Suprapubic skin (tissue), 4 donors: ENCODE measurements at regions not wholly inside any gene's neighbourhood (a gene's known extent, or its start where the extent isn't known, plus 50 kb on each side); places are given as distances from the start of the nearest gene placed in this dataset.

Experiments used
- DNase-seq, 2 donors: peaks; one replicate each; pipeline ENCODE4 v3.0.0-alpha.2; 2019; ENCODE audit warnings: low spot score in 2 of 2
- H3K27ac ChIP-seq: fragments of 200-600 bp; sonication (generic); one replicate; pipeline ENCODE4 v1.5.1; 2019
- H3K27me3 ChIP-seq: fragments of 200-600 bp; sonication (generic); one replicate; pipeline ENCODE4 v1.5.1; 2019
- H3K36me3 ChIP-seq: fragments of 200-600 bp; sonication (generic); one replicate; pipeline ENCODE4 v1.5.1; 2019
- H3K4me1 ChIP-seq: fragments of 200-600 bp; sonication (generic); one replicate; pipeline ENCODE4 v1.5.1; 2019
- H3K4me3 ChIP-seq: fragments of 200-600 bp; sonication (generic); one replicate; pipeline ENCODE4 v1.5.1; 2019; ENCODE audit warnings: mild to moderate bottlenecking
- H3K9me3 ChIP-seq: fragments of 200-600 bp; sonication (generic); one replicate; pipeline ENCODE4 v1.5.1; 2019
- CTCF ChIP-seq, 2 donors: fragments of 200-600 bp in 1 of 2; fragments of 450-650 bp in 1 of 2; sonication (generic) in 1 of 2; IDR thresholded peaks; one replicate each; pipeline ENCODE4 v1.5.1; 2016 to 2019; ENCODE audit warnings: antibody characterized with exemption in 2 of 2, mild to moderate bottlenecking in 1 of 2, moderate library complexity in 1 of 2
- EP300 ChIP-seq: sonication (generic); formaldehyde crosslinking; IDR thresholded peaks from one replicate; pipeline ENCODE4 v1.6.1; 2017; ENCODE audit warnings: antibody characterized with exemption
- POLR2A ChIP-seq, 2 donors: fragments of 450-650 bp; IDR thresholded peaks; one replicate each; pipeline ENCODE4 v1.6.1; 2017; ENCODE audit warnings: antibody characterized with exemption in 2 of 2, mild to moderate bottlenecking in 2 of 2, moderate library complexity in 2 of 2
- POLR2AphosphoS5 ChIP-seq, 3 donors: sonication (generic); formaldehyde crosslinking; IDR thresholded peaks; one replicate each; pipeline ENCODE4 v1.6.1; 2017; ENCODE audit warnings: antibody characterized with exemption in 3 of 3
- WGBS: methylation state at CpG from one replicate; pipeline ENCODE4 v1.1.5; 2018; 5-methylcytosine and 5-hydroxymethylcytosine counted together

DNA sequence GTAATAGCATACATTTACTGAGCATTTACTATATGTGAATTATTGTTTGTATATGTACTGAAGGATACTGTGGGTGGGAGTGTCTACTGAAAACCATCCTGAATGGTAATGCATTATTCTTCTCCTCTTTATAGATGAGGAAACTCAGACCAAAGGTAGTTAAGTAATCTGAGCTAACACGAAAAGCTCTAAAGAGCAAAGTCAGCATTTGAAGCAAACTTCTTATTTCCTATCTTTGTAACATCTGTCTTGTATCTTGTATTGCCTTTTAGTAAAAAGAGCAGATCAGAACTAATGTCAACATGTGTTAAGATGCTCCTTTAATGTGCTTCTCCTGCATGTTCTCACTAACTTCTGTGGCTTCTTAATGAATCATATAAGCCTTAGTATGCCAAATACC lies 382.8 kb upstream of the NXPH2 start:
- WGBS = 60% methylated on average over 1 of the region's 1 CpG
- no peak overlapping the region for H3K4me3 ChIP-seq
- H3K36me3 ChIP-seq = no peaks in the 10 kb centered on the region
- no peak for DNase-seq
- H3K27ac ChIP-seq = no peak overlapping the region
- no peaks in the 10 kb centered on the region for H3K4me1 ChIP-seq
- H3K9me3 ChIP-seq = no peaks in the 10 kb centered on the region
- H3K27me3 ChIP-seq = no peaks in the 10 kb centered on the region
- no peak for TF ChIP-seq POLR2AphosphoS5 (IDR thresholded peaks at IDR 0.05)
- TF ChIP-seq CTCF (IDR thresholded peaks at IDR 0.05) = no peak

DNA sequence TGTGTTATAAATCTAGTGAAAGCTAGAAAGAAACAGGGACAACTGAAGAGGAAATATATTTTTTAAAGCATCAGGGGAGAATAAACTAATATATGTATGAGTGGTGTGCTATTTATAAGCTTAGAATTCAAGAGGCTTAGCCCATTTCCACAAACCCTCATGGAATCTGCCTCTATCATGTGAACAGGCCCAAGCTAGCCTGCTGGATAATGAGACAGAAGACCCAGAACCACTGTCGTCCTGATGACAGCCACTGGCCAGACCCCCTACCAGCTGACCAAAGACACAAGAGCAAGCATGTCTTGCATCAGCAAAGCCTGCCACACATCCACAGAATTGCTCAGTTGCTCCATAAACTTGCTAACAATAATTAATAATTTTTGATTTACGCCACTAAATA lies 382.3 kb upstream of the NXPH2 start:
- Histone ChIP-seq H3K36me3 (no peaks in the 10 kb centered on the region), H3K27ac (no peak overlapping the region), H3K27me3 (no peaks in the 10 kb centered on the region), H3K4me3 (no peak overlapping the region), H3K9me3 (no peaks in the 10 kb centered on the region), H3K4me1 (no peaks in the 10 kb centered on the region)
- DNase-seq = no peak
- WGBS = 84% methylated on average over 2 of the region's 2 CpGs
- no peak for TF ChIP-seq POLR2AphosphoS5 (IDR thresholded peaks at IDR 0.05)
- no peak for TF ChIP-seq EP300
- no peak for TF ChIP-seq POLR2A (IDR thresholded peaks at IDR 0.05)
- no peak for TF ChIP-seq CTCF (IDR thresholded peaks at IDR 0.05)

DNA sequence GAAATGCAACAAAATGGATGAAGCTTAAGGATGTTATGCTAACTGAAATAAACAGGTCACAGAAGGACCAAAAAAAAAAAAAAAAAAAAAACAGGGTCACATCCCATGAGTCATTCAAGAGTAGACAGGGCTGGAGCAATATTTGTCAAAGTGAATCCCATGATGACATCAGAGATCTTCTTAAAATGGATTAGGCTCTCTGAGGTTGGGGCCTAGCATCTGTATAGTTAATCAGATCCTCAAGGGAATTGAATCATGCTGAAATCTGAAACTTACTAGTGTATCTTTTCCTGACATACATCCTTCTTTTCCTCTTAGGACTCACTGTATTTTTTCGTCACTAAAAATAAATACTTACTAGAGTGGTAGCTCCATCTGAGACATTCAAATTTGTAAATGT lies 380.6 kb upstream of the NXPH2 start:
- Histone ChIP-seq H3K4me3 (no peak overlapping the region), H3K36me3 (no peaks in the 10 kb centered on the region), H3K27me3 (no peaks in the 10 kb centered on the region), H3K4me1 (no peaks in the 10 kb centered on the region), H3K9me3 (no peaks in the 10 kb centered on the region), H3K27ac (no peak overlapping the region)
- DNase-seq = no peak
- 62% methylated on average over 1 of the region's 1 CpG for WGBS
- TF ChIP-seq EP300 = no peak
- no peak for TF ChIP-seq POLR2A (IDR thresholded peaks at IDR 0.05)
- no peak for TF ChIP-seq POLR2AphosphoS5 (IDR thresholded peaks at IDR 0.05)
- no peak for TF ChIP-seq CTCF (IDR thresholded peaks at IDR 0.05)

DNA sequence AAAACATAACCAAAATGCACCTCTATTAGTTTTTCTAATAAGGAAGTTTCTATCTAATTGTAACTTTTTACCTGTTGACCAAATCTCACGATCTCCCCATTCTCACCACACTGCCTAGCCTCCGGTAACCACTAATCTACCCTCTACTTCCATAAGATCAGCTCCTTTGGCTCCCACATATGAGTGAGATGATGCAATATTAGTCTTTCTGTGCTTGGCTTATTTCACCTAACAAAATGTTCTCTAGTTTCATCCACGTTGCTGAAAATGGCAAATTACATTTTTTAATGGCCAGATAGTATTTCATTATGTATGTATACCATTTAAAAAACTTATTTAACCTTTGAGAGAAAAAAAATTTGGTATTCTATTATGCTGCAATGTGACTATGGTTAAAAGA lies 379.0 kb upstream of the NXPH2 start:
- H3K9me3 ChIP-seq = no peaks in the 10 kb centered on the region
- H3K36me3 ChIP-seq = no peaks in the 10 kb centered on the region
- no peak overlapping the region for H3K4me3 ChIP-seq
- TF ChIP-seq POLR2A (IDR thresholded peaks at IDR 0.05) (no peak), CTCF (IDR thresholded peaks at IDR 0.05) (no peak), POLR2AphosphoS5 (IDR thresholded peaks at IDR 0.05) (no peak), EP300 (no peak)
- no peaks in the 10 kb centered on the region for H3K4me1 ChIP-seq
- H3K27ac ChIP-seq = no peak overlapping the region
- DNase-seq = no peak
- 78% methylated on average over 3 of the region's 3 CpGs for WGBS
- H3K27me3 ChIP-seq = no peaks in the 10 kb centered on the region

DNA sequence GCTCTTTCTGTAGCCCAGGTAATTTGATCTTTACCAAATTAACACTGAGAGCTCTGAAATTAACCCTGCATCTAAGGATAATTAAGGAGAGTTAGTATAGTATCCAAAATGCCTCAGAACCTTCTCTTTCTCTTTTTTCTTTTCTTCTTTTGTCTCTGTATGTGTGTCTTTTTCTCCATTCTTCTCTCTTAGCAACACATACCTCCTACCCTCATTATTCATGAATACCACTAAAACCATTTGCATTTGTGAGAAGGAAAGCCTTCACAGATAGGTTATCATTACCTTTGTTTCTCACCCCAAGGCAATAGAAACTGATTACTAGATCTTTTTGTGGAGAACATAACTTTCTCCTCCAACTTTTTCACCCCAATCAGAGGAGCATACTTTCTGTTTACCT lies 376.5 kb upstream of the NXPH2 start:
- no peak for DNase-seq
- Histone ChIP-seq H3K9me3 (no peaks in the 10 kb centered on the region), H3K36me3 (no peaks in the 10 kb centered on the region), H3K27ac (no peak overlapping the region), H3K4me1 (no peaks in the 10 kb centered on the region), H3K4me3 (no peak overlapping the region), H3K27me3 (no peaks in the 10 kb centered on the region)
- TF ChIP-seq CTCF (IDR thresholded peaks at IDR 0.05) (no peak), EP300 (no peak), POLR2AphosphoS5 (IDR thresholded peaks at IDR 0.05) (no peak), POLR2A (IDR thresholded peaks at IDR 0.05) (no peak)
